ENCODE measurements at regions not wholly inside any gene's neighbourhood (a gene's known extent, or its start where the extent isn't known, plus 50 kb on each side); places are given as distances from the start of the nearest gene placed in this dataset.

DNA sequence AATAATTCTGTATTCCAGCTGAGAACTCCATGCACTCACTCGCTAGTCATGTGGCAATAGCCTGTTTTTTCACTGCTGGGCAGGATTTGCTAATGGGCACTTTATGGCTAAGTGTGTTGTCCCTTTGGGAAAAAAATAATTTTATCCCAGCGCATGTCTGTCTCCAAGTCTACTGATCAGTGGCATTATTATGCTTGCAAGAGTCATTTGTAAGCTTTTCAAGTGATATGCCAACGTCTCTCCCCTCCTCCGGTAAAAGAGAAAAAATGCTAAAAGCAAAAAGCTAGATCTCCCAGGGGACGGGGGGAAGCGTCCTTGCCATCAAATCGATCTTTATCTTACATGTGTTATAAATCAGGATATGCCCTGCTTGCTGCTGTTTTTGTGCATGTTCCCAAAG is 407.7 kb downstream of the CDH26 start:
- no peak overlapping the region for H3K4me3 ChIP-seq
- H3K4me1 ChIP-seq, result no peaks in the 10 kb centered on the region
- H3K36me3 ChIP-seq, result no peaks in the 10 kb centered on the region
- H3K27me3 ChIP-seq, result peaks cover 0 to 10% (median 0%) of the 10 kb centered on the region in 7 donors
- intact Hi-C loops (cut with DNase I), result no loop called here
- DNase-seq (no peak), ATAC-seq (no peak)
- 66 to 69% methylated on average over 7 of the region's 7 CpGs for WGBS, 2 donors
- no peak overlapping the region for H3K27ac ChIP-seq
- TF ChIP-seq, protein P1, sequence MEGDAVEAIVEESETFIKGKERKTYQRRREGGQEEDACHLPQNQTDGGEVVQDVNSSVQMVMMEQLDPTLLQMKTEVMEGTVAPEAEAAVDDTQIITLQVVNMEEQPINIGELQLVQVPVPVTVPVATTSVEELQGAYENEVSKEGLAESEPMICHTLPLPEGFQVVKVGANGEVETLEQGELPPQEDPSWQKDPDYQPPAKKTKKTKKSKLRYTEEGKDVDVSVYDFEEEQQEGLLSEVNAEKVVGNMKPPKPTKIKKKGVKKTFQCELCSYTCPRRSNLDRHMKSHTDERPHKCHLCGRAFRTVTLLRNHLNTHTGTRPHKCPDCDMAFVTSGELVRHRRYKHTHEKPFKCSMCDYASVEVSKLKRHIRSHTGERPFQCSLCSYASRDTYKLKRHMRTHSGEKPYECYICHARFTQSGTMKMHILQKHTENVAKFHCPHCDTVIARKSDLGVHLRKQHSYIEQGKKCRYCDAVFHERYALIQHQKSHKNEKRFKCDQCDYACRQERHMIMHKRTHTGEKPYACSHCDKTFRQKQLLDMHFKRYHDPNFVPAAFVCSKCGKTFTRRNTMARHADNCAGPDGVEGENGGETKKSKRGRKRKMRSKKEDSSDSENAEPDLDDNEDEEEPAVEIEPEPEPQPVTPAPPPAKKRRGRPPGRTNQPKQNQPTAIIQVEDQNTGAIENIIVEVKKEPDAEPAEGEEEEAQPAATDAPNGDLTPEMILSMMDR (IDR thresholded peaks at IDR 0.05), result no peak
- H3K9me3 ChIP-seq, result peaks cover 0 to 14% (median 0%) of the 10 kb centered on the region in 11 donors

DNA sequence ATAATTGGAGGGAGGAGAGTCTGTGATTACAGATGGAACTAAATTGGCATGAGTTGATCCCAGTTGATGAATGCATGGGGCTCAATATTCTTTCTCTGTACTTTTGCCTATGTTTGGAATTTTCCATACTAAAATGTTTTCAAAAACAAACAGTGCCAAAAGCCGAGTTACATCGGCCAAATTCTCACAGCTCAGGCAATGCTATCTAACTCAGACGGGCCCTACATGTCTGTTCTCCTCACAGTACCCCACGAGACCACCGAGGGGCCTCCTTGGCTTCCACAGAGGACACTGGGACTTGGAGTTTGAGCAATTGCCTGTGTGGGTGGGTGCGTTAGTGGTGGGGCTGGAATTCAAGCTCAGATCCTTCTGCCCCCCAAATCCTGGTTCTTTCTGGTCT is 413.2 kb downstream of the CDH26 start:
- Histone ChIP-seq H3K36me3 (no peaks in the 10 kb centered on the region), H3K27me3 (peaks cover 0 to 20% (median 0%) of the 10 kb centered on the region in 7 donors), H3K27ac (no peak overlapping the region), H3K9me3 (peaks cover 0 to 14% (median 0%) of the 10 kb centered on the region in 11 donors), H3K4me3 (no peak overlapping the region), H3K4me1 (no peaks in the 10 kb centered on the region)
- DNase-seq (no peak), ATAC-seq (no peak)
- TF ChIP-seq, protein P1 (IDR thresholded peaks at IDR 0.05), result no peak
- 65 to 68% methylated on average over 6 of the region's 6 CpGs for WGBS, 2 donors
- intact Hi-C loops (cut with DNase I), result no loop called here

DNA sequence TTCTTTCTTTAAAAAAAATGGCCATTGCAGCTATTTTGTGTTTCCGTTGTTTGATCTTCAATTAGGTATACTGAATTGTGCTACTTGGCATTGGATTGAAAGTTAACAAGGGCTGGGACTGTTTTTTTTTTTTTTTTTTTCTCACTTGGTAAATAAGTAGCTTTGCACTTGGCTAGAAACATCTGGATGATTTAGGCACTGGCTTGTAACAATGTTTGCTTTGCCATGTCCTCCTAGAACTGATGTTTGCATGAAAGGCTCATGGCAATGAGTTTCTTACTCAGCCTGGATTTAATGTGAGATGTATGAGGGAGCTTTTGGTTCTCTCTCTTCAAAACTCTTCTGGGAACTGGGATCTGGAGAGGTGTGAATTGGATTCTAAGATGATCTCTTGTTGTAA is 414.1 kb downstream of the CDH26 start:
- intact Hi-C loops (cut with DNase I), result no loop called here
- Histone ChIP-seq H3K36me3 (no peaks in the 10 kb centered on the region), H3K4me3 (no peak overlapping the region), H3K27ac (no peak overlapping the region), H3K27me3 (peaks cover 0 to 26% (median 0%) of the 10 kb centered on the region in 7 donors), H3K9me3 (peaks cover 0 to 14% (median 0%) of the 10 kb centered on the region in 11 donors), H3K4me1 (no peaks in the 10 kb centered on the region)
- TF ChIP-seq, protein P1 (IDR thresholded peaks at IDR 0.05), result no peak
- DNase-seq (no peak), ATAC-seq (no peak)
- 77 to 93% methylated on average over 1 of the region's 1 CpG for WGBS, 2 donors

DNA sequence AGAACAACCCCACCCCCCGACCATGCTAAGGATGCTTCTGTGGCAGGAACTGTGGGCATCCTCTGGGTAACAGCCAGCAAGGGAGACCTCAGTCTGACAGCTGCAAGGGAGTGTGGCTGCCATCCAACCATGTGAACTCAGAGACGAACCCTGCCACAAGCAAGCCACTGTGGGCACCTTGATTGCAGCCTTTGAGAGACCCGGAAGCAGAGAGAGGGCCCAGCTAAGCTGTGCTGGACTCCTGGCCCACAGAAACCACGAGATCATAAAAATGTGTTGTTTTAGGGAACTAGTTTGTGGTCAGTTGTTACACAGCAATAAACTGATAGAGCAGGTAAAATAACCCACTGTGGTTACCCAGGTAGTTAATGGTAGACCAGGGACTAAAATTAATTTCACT is 414.6 kb downstream of the CDH26 start:
- TF ChIP-seq, protein P1 (IDR thresholded peaks at IDR 0.05), result no peak
- no peak for ATAC-seq
- no peak overlapping the region for H3K4me3 ChIP-seq
- 43 to 48% methylated on average over 4 of the region's 4 CpGs for WGBS, 2 donors
- peaks cover 0 to 14% (median 0%) of the 10 kb centered on the region in 11 donors for H3K9me3 ChIP-seq
- H3K27ac ChIP-seq, result no peak overlapping the region
- intact Hi-C loops (cut with DNase I), result no loop called here
- H3K27me3 ChIP-seq, result peaks cover 0 to 29% (median 0%) of the 10 kb centered on the region in 7 donors
- no peaks in the 10 kb centered on the region for H3K36me3 ChIP-seq
- no peaks in the 10 kb centered on the region for H3K4me1 ChIP-seq
- no peak for DNase-seq

Data from heart right ventricle (tissue), 16 donors.